Liver (tissue), 3 donors: ENCODE measurements at regions not wholly inside any gene's neighbourhood (a gene's known extent, or its start where the extent isn't known, plus 50 kb on each side); places are given as distances from the start of the nearest gene placed in this dataset.

Experiments
- EGR1 ChIP-seq, 2 donors: IDR thresholded peaks; 2 replicates each; pipeline ENCODE4 v1.6.1; 2016 to 2018; ENCODE audit warnings: antibody characterized with exemption in 2 of 2, low read depth in 2 of 2
- FOXA2 ChIP-seq: IDR thresholded peaks from 2 replicates; pipeline ENCODE4 v1.6.1; 2016; ENCODE audit warnings: antibody characterized with exemption
- GABPA ChIP-seq, 2 donors: IDR thresholded peaks in 1 of 2; conservative IDR thresholded peaks in 1 of 2; 2 replicates each; pipeline ENCODE4 v1.6.1; 2016; ENCODE audit warnings: antibody characterized with exemption in 2 of 2, mild to moderate bottlenecking in 1 of 2, moderate library complexity in 1 of 2
- JUND ChIP-seq, 2 donors: IDR thresholded peaks; 2 replicates each; pipeline ENCODE4 v1.6.1; 2016; ENCODE audit warnings: antibody characterized with exemption in 2 of 2
- MAX ChIP-seq: IDR thresholded peaks from 2 replicates; pipeline ENCODE4 v1.6.1; 2016; ENCODE audit warnings: antibody characterized with exemption
- RAD21 ChIP-seq, 2 donors: IDR thresholded peaks; 2 replicates each; pipeline ENCODE4 v1.6.1; 2016; ENCODE audit warnings: antibody characterized with exemption in 2 of 2, mild to moderate bottlenecking in 2 of 2
- RXRA ChIP-seq, 2 donors: IDR thresholded peaks; 2 replicates each; pipeline ENCODE4 v1.6.1; 2017 to 2018; ENCODE audit warnings: antibody characterized with exemption in 2 of 2, mild to moderate bottlenecking in 1 of 2
- SP1 ChIP-seq: IDR thresholded peaks from 2 replicates; pipeline ENCODE4 v1.6.1; 2018; ENCODE audit warnings: antibody characterized with exemption, mild to moderate bottlenecking
- TAF1 ChIP-seq: conservative IDR thresholded peaks from 2 replicates; pipeline ENCODE4 v1.6.1; 2016; ENCODE audit warnings: antibody characterized with exemption, mild to moderate bottlenecking
- YY1 ChIP-seq: IDR thresholded peaks from 2 replicates; pipeline ENCODE4 v1.6.1; 2016; ENCODE audit warnings: antibody characterized with exemption, mild to moderate bottlenecking
- TF ChIP-seq, protein P1 (sequence below): fragments of 150-350 bp; IDR thresholded peaks from 2 replicates; pipeline ENCODE4 v1.5.1; 2017; ENCODE audit warnings: improper control_type of control experiment, low read depth, low read length; ENCODE audit not compliant: missing input control
- TF ChIP-seq, protein P2 (sequence below): IDR thresholded peaks from 2 replicates; pipeline ENCODE4 v1.6.1; 2016; ENCODE audit warnings: antibody characterized with exemption, mild to moderate bottlenecking
- TF ChIP-seq, protein P3 (sequence below): IDR thresholded peaks from 2 replicates; pipeline ENCODE4 v1.6.1; 2016; ENCODE audit warnings: antibody characterized with exemption
- TF ChIP-seq, protein P4 (sequence below): IDR thresholded peaks from 2 replicates; pipeline ENCODE4 v1.6.1; 2016; ENCODE audit warnings: antibody characterized with exemption
- donor health status: healthy.
- donor health status: healthy.

DNA sequence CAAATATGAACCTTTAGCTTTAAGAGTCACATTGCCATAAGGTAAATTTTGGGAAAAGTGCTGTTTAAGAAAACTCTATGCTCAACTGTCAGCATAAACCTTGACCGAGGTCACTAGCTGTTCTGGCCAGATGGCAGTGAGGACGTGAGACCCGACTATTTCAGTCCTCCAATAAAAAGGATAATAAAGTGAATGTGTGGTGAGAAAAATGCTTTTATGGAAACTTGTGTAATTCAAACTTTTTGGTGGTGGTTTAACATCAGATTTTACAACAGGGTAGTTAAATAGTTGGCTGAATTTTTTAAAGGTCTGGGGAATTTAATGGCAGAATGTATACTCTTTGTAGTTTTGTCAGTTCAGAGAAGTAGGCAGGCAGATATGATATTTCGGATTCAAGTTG is 391.1 kb downstream of the PMP22 start:
- TF ChIP-seq, protein P1, sequence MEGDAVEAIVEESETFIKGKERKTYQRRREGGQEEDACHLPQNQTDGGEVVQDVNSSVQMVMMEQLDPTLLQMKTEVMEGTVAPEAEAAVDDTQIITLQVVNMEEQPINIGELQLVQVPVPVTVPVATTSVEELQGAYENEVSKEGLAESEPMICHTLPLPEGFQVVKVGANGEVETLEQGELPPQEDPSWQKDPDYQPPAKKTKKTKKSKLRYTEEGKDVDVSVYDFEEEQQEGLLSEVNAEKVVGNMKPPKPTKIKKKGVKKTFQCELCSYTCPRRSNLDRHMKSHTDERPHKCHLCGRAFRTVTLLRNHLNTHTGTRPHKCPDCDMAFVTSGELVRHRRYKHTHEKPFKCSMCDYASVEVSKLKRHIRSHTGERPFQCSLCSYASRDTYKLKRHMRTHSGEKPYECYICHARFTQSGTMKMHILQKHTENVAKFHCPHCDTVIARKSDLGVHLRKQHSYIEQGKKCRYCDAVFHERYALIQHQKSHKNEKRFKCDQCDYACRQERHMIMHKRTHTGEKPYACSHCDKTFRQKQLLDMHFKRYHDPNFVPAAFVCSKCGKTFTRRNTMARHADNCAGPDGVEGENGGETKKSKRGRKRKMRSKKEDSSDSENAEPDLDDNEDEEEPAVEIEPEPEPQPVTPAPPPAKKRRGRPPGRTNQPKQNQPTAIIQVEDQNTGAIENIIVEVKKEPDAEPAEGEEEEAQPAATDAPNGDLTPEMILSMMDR, result no peak
- TF ChIP-seq MAX, result no peak
- TF ChIP-seq RAD21 (IDR thresholded peaks at IDR 0.05), result no peak
- TF ChIP-seq YY1, result no peak
- TF ChIP-seq SP1, result no peak
- TF ChIP-seq GABPA (IDR thresholded peaks at IDR 0.05 in 1 of 2, conservative IDR thresholded peaks at IDR 0.05 in 1 of 2), result no peak
- TF ChIP-seq EGR1 (IDR thresholded peaks at IDR 0.05; ENCODE audit: low read depth in 2 of 2), result no peak
- no peak for TF ChIP-seq TAF1
- TF ChIP-seq, protein P2, sequence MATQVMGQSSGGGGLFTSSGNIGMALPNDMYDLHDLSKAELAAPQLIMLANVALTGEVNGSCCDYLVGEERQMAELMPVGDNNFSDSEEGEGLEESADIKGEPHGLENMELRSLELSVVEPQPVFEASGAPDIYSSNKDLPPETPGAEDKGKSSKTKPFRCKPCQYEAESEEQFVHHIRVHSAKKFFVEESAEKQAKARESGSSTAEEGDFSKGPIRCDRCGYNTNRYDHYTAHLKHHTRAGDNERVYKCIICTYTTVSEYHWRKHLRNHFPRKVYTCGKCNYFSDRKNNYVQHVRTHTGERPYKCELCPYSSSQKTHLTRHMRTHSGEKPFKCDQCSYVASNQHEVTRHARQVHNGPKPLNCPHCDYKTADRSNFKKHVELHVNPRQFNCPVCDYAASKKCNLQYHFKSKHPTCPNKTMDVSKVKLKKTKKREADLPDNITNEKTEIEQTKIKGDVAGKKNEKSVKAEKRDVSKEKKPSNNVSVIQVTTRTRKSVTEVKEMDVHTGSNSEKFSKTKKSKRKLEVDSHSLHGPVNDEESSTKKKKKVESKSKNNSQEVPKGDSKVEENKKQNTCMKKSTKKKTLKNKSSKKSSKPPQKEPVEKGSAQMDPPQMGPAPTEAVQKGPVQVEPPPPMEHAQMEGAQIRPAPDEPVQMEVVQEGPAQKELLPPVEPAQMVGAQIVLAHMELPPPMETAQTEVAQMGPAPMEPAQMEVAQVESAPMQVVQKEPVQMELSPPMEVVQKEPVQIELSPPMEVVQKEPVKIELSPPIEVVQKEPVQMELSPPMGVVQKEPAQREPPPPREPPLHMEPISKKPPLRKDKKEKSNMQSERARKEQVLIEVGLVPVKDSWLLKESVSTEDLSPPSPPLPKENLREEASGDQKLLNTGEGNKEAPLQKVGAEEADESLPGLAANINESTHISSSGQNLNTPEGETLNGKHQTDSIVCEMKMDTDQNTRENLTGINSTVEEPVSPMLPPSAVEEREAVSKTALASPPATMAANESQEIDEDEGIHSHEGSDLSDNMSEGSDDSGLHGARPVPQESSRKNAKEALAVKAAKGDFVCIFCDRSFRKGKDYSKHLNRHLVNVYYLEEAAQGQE, result no peak
- no peak for TF ChIP-seq JUND (IDR thresholded peaks at IDR 0.05)
- TF ChIP-seq, protein P3, sequence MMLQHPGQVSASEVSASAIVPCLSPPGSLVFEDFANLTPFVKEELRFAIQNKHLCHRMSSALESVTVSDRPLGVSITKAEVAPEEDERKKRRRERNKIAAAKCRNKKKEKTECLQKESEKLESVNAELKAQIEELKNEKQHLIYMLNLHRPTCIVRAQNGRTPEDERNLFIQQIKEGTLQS, result no peak
- no peak for TF ChIP-seq RXRA (IDR thresholded peaks at IDR 0.05)
- TF ChIP-seq, protein P4, sequence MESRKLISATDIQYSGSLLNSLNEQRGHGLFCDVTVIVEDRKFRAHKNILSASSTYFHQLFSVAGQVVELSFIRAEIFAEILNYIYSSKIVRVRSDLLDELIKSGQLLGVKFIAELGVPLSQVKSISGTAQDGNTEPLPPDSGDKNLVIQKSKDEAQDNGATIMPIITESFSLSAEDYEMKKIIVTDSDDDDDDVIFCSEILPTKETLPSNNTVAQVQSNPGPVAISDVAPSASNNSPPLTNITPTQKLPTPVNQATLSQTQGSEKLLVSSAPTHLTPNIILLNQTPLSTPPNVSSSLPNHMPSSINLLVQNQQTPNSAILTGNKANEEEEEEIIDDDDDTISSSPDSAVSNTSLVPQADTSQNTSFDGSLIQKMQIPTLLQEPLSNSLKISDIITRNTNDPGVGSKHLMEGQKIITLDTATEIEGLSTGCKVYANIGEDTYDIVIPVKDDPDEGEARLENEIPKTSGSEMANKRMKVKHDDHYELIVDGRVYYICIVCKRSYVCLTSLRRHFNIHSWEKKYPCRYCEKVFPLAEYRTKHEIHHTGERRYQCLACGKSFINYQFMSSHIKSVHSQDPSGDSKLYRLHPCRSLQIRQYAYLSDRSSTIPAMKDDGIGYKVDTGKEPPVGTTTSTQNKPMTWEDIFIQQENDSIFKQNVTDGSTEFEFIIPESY, result no peak
- no peak for TF ChIP-seq FOXA2
